GM12864 (cell line): ENCODE measurements at regions not wholly inside any gene's neighbourhood (a gene's known extent, or its start where the extent isn't known, plus 50 kb on each side); places are given as distances from the start of the nearest gene placed in this dataset.

Experiments used
- DNase-seq: peaks from one replicate; pipeline ENCODE4 v3.0.0-alpha.2; 2011; ENCODE audit warnings: low read depth
- H3K4me3 ChIP-seq: 2 replicates; pipeline ENCODE4 v1.5.1; 2011; ENCODE audit warnings: mild to moderate bottlenecking, low read depth, low read length, control low read depth
- TF ChIP-seq, protein P1 (sequence below): IDR thresholded peaks from 2 replicates; pipeline ENCODE4 v1.5.1; 2011; ENCODE audit warnings: low read depth, mild to moderate bottlenecking, moderate library complexity, low read length, control low read depth, inconsistent platforms; ENCODE audit errors: missing control alignments

DNA sequence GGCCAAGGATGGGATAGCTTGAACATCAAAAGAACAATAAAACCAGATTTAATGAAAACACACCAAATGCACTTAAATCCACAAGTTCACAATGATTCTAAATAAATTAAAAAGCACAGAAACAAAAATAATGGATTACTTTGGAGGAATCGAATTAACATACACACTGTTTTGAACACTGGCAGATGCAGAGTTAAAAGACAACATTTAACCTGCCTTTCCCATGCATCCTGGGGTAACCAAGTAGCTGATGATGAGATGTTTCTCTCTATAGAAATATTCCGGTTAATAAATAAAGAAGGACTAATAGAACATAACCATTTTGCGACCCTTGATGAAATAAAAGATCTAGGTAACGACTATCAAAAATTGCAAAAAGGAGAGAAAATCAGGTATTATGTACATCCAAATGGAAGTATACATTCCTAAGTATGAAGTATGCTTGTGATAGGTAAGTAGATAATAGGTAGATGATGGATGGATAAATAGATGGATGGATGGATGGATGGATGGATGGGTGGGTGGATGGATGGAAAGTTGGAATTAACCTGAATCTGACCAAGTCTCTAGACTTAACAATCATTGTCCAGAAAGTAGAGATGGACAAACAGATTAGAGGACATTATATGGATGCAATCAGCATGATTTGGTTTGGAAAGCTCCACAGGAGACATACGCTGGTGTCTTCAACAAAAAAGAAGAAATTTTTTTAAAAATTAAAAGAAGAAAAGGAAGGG, 57.4 kb upstream of the MYCN start:
- TF ChIP-seq, protein P1, sequence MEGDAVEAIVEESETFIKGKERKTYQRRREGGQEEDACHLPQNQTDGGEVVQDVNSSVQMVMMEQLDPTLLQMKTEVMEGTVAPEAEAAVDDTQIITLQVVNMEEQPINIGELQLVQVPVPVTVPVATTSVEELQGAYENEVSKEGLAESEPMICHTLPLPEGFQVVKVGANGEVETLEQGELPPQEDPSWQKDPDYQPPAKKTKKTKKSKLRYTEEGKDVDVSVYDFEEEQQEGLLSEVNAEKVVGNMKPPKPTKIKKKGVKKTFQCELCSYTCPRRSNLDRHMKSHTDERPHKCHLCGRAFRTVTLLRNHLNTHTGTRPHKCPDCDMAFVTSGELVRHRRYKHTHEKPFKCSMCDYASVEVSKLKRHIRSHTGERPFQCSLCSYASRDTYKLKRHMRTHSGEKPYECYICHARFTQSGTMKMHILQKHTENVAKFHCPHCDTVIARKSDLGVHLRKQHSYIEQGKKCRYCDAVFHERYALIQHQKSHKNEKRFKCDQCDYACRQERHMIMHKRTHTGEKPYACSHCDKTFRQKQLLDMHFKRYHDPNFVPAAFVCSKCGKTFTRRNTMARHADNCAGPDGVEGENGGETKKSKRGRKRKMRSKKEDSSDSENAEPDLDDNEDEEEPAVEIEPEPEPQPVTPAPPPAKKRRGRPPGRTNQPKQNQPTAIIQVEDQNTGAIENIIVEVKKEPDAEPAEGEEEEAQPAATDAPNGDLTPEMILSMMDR, result no peak
- H3K4me3 ChIP-seq, result no peak overlapping the region
- DNase-seq, result no peak

DNA sequence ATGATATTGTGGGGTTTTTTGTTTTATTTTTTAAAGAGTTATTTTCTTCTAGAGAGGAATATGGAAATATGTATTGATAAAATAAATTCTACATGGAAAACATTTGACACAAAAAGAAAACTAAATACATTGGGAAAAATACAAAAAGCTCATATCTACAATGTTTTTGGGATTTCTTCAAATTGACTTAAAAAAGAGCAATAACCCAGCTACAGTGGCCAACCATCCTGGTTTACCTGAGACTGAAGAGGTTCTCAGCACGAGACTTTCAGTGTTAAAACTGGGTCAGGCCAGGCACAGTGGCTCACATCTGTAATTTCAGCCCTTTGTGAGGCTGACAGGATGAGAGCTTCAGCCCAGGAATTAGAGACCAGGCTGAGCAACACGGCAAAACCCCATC, 56.7 kb upstream of the MYCN start:
- no peak overlapping the region for H3K4me3 ChIP-seq
- DNase-seq, result no peak
- TF ChIP-seq, protein P1, result no peak

DNA sequence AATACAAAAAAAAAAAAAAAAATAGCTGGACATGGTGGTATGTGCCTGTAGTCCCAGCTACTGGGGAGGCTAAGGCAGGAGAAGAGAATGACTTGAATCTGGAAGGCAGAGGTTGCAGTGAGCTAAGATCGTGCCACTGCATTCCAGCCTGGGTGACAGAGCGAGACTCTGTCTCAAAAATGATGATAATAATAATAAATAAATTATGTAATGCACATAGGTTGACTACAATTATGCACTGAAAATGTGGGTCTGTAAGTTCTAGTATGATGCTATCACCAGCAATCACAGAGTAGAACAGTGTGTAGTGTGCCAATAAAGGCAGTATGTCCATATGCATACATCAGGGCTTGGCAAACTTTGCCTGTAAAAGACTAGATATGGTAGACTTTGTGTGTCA, 55.6 kb upstream of the MYCN start:
- no peak for DNase-seq
- H3K4me3 ChIP-seq, result no peak overlapping the region
- TF ChIP-seq, protein P1, result no peak

DNA sequence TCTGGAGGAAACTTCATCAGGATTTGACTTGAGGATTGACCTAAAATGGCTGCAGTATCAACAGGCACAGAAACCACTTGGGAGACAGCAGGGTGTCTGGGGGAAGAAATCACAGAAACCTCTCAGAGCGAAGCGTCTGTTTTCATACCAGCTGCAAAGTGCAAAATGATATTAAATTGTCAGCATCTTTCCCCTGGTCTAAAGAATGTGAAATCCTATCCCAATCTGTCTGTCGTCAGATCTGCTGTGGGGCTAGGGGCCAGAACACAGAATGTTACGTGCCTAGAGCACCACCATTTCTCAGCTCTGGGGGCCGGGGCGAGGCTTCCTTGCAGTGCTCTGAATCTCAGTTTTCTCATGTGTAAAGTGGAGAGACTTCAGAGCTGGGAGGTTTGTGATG, 54.1 kb upstream of the MYCN start:
- TF ChIP-seq, protein P1, result no peak
- DNase-seq, result no peak
- no peak overlapping the region for H3K4me3 ChIP-seq

DNA sequence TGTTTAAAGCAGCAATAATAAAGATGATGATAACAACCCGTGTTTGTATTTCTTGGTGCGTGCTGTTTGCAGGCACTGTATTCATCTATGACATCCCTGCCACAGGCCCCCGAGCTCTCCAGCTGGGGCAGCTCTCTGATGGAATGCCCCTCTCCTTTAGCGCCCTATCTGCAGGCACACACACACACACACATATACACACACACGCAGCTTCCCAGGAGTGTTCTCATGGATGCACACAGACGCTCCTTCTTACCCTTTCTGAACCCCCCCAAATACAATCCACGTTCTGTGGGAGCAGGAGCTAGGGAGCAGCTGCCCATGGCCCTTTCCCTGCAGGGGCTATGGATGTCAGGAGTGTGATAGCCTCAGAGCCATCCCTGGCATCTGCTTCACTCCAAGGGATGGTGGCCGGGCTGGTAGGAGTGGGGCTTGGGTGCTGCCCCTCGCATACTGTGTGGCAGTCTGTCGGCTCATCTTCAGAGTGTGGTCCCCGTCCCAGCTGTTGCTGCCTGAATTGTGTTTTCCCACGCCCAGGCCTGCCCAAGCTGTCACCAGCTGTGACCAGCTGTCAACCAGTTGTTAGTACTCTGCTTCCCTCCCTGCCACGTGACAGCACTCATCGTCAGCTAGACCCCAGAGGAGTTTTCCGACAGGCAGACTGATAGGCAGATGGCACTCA, 50.8 kb upstream of the MYCN start:
- no peak overlapping the region for H3K4me3 ChIP-seq
- DNase-seq, result no peak
- TF ChIP-seq, protein P1, result no peak

DNA sequence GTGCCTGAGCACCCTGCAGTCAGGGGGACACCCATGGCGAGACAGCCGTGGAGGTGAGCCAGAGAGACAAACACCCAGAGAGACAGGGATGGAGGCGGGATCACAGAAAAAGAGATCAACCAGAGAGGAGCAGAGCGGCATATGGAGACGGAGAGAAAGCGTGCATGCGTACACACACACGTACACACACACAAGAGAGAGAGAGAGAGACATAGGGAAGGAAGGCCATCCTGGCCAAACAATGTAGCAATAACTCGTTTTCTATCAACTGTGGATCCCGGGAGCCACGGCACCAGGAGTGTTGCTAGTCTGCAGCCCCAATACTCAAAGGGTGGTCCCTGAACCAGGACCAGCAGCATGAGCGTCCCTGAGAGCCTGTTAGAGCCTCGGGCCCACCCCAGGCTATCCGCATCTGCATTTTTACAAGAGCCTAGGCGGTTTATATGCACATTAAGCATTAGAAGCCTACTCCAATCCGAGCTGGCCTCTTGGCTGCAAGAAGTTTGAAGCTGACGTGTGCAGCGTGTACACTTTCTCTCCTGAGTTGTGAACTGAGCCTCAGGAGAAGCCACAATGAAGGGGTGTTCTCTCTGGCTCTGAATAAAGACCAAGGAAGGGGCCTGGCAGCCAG, 50.1 kb upstream of the MYCN start:
- no peak overlapping the region for H3K4me3 ChIP-seq
- TF ChIP-seq, protein P1, result no peak
- DNase-seq, result no peak
